ENCODE measurements at regions not wholly inside any gene's neighbourhood (a gene's known extent, or its start where the extent isn't known, plus 50 kb on each side); places are given as distances from the start of the nearest gene placed in this dataset.

DNA sequence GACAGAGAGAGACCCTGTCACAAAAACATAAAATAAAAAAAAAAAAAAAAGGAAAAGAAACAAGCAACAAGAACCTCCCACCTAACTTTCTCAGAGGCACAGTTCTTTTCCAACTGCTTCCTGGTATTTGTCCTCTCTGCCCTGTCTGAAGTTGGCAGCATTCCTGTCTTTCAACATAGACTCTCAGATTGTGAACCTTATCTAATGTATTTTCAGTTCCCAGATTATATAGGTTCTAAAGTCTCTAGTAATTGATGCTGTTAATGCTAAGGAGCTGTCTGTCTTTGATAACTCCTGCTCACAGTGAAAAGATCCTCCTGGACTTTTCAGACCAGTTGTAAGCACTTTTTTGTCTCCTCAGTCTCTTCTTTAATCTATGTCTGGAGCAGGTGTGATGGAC lies 199.5 kb upstream of the P2RY1 start:
- no peak for TF ChIP-seq YY1 (IDR thresholded peaks at IDR 0.05; ENCODE audit: low read depth)
- TF ChIP-seq EP300 (IDR thresholded peaks at IDR 0.05; ENCODE audit: borderline replicate concordance), result no peak
- TF ChIP-seq TEAD4 (IDR thresholded peaks at IDR 0.05), result no peak
- no peak for TF ChIP-seq RAD21 (IDR thresholded peaks at IDR 0.05; ENCODE audit: low read depth)
- TF ChIP-seq CREB1 (IDR thresholded peaks at IDR 0.05; ENCODE audit: low read depth), result no peak
- TF ChIP-seq, protein P1, sequence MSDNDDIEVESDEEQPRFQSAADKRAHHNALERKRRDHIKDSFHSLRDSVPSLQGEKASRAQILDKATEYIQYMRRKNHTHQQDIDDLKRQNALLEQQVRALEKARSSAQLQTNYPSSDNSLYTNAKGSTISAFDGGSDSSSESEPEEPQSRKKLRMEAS (IDR thresholded peaks at IDR 0.05), result no peak
- no peak for TF ChIP-seq EGR1 (IDR thresholded peaks at IDR 0.05)
- TF ChIP-seq CEBPB (IDR thresholded peaks at IDR 0.05), result no peak
- TF ChIP-seq TAF1 (IDR thresholded peaks at IDR 0.05; ENCODE audit: low read depth), result no peak
- TF ChIP-seq TCF12 (IDR thresholded peaks at IDR 0.05; ENCODE audit: low read depth), result no peak
- no peak for TF ChIP-seq NFIC (IDR thresholded peaks at IDR 0.05)
- TF ChIP-seq ZBTB7A (IDR thresholded peaks at IDR 0.05; ENCODE audit: low read depth), result no peak
- TF ChIP-seq FOXM1 (IDR thresholded peaks at IDR 0.05; ENCODE audit: borderline replicate concordance, low read depth), result no peak
- TF ChIP-seq REST (IDR thresholded peaks at IDR 0.05; ENCODE audit: low read depth), result no peak
- TF ChIP-seq, protein P2, sequence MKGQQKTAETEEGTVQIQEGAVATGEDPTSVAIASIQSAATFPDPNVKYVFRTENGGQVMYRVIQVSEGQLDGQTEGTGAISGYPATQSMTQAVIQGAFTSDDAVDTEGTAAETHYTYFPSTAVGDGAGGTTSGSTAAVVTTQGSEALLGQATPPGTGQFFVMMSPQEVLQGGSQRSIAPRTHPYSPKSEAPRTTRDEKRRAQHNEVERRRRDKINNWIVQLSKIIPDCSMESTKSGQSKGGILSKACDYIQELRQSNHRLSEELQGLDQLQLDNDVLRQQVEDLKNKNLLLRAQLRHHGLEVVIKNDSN (IDR thresholded peaks at IDR 0.05), result no peak

GRCh38 chr3:152636651-152637050 lies 198.3 kb upstream of the P2RY1 start:
- no peak for TF ChIP-seq RAD21 (IDR thresholded peaks at IDR 0.05; ENCODE audit: low read depth)
- no peak for TF ChIP-seq TEAD4 (IDR thresholded peaks at IDR 0.05)
- no peak for TF ChIP-seq ZBTB7A (IDR thresholded peaks at IDR 0.05; ENCODE audit: low read depth)
- no peak for TF ChIP-seq TCF12 (IDR thresholded peaks at IDR 0.05; ENCODE audit: low read depth)
- TF ChIP-seq, protein P2 (IDR thresholded peaks at IDR 0.05), result no peak
- no peak for TF ChIP-seq EP300 (IDR thresholded peaks at IDR 0.05; ENCODE audit: borderline replicate concordance)
- no peak for TF ChIP-seq REST (IDR thresholded peaks at IDR 0.05; ENCODE audit: low read depth)
- TF ChIP-seq NFIC (IDR thresholded peaks at IDR 0.05), result no peak
- TF ChIP-seq YY1 (IDR thresholded peaks at IDR 0.05; ENCODE audit: low read depth), result no peak
- no peak for TF ChIP-seq EGR1 (IDR thresholded peaks at IDR 0.05)
- TF ChIP-seq, protein P1 (IDR thresholded peaks at IDR 0.05), result no peak
- no peak for TF ChIP-seq TAF1 (IDR thresholded peaks at IDR 0.05; ENCODE audit: low read depth)
- TF ChIP-seq CREB1 (IDR thresholded peaks at IDR 0.05; ENCODE audit: low read depth), result no peak
- no peak for TF ChIP-seq FOXM1 (IDR thresholded peaks at IDR 0.05; ENCODE audit: borderline replicate concordance, low read depth)
- TF ChIP-seq CEBPB (IDR thresholded peaks at IDR 0.05), result no peak

GRCh38 chr3:152638214-152638613 lies 196.7 kb upstream of the P2RY1 start:
- TF ChIP-seq CREB1 (IDR thresholded peaks at IDR 0.05; ENCODE audit: low read depth), result no peak
- TF ChIP-seq RAD21 (IDR thresholded peaks at IDR 0.05; ENCODE audit: low read depth), result no peak
- TF ChIP-seq, protein P2 (IDR thresholded peaks at IDR 0.05), result no peak
- TF ChIP-seq YY1 (IDR thresholded peaks at IDR 0.05; ENCODE audit: low read depth), result no peak
- no peak for TF ChIP-seq TAF1 (IDR thresholded peaks at IDR 0.05; ENCODE audit: low read depth)
- no peak for TF ChIP-seq EGR1 (IDR thresholded peaks at IDR 0.05)
- TF ChIP-seq CEBPB (IDR thresholded peaks at IDR 0.05), result no peak

GRCh38 chr3:152638707-152639450 lies 196.1 kb upstream of the P2RY1 start:
- TF ChIP-seq, protein P1 (IDR thresholded peaks at IDR 0.05), result no peak
- no peak for TF ChIP-seq ZBTB7A (IDR thresholded peaks at IDR 0.05; ENCODE audit: low read depth)
- no peak for TF ChIP-seq EGR1 (IDR thresholded peaks at IDR 0.05)
- no peak for TF ChIP-seq CREB1 (IDR thresholded peaks at IDR 0.05; ENCODE audit: low read depth)

DNA sequence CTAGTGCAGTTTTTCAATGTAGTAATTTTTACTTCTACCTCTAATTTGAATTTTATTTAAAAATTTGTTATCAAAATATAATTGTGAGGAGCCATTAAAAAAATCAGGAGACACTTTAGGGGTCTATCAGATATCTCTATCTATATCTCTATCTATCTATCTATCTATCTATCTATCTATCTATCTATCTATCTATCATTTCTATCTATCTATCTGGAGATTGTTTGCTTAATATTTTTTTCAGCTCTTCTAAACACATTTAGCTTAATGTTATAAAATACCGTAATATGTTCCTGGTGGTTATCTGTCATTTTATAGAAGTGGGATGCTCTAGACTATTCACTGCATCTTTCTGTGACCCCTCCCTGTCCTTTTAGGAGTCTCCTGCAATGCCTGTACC lies 193.7 kb upstream of the P2RY1 start:
- TF ChIP-seq CEBPB (IDR thresholded peaks at IDR 0.05) (no peak), RAD21 (IDR thresholded peaks at IDR 0.05; ENCODE audit: low read depth) (no peak), ZBTB7A (IDR thresholded peaks at IDR 0.05; ENCODE audit: low read depth) (no peak), CREB1 (IDR thresholded peaks at IDR 0.05; ENCODE audit: low read depth) (no peak), REST (IDR thresholded peaks at IDR 0.05; ENCODE audit: low read depth) (no peak), YY1 (IDR thresholded peaks at IDR 0.05; ENCODE audit: low read depth) (no peak), NFIC (IDR thresholded peaks at IDR 0.05) (no peak)
- TF ChIP-seq, protein P1 (IDR thresholded peaks at IDR 0.05), result no peak
- TF ChIP-seq, protein P2 (IDR thresholded peaks at IDR 0.05), result no peak
